ENCODE measurements at regions not wholly inside any gene's neighbourhood (a gene's known extent, or its start where the extent isn't known, plus 50 kb on each side); places are given as distances from the start of the nearest gene placed in this dataset.

DNA sequence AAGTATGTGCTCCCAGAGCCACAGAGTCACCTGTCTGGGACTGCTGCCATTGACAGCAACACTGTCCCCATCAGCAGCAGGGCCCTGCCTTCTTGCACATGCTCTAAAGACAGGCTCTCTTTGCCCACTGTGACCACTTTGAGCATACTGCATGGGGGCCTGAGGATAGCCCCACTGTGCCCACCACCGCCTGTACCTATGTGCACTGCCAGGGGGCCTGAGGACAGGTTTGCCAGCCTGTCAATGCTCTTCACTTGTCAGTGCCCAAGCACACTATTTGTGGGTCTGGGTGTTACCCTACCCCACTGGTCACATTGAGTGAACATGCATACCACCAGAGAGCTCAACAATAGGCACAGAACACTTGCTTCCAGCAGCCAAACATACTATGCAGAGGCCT lies 1137.0 kb upstream of the FANCL start:
- TF ChIP-seq, protein P1, sequence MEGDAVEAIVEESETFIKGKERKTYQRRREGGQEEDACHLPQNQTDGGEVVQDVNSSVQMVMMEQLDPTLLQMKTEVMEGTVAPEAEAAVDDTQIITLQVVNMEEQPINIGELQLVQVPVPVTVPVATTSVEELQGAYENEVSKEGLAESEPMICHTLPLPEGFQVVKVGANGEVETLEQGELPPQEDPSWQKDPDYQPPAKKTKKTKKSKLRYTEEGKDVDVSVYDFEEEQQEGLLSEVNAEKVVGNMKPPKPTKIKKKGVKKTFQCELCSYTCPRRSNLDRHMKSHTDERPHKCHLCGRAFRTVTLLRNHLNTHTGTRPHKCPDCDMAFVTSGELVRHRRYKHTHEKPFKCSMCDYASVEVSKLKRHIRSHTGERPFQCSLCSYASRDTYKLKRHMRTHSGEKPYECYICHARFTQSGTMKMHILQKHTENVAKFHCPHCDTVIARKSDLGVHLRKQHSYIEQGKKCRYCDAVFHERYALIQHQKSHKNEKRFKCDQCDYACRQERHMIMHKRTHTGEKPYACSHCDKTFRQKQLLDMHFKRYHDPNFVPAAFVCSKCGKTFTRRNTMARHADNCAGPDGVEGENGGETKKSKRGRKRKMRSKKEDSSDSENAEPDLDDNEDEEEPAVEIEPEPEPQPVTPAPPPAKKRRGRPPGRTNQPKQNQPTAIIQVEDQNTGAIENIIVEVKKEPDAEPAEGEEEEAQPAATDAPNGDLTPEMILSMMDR (IDR thresholded peaks at IDR 0.05), result no peak
- no peak for TF ChIP-seq POLR2A (IDR thresholded peaks at IDR 0.05)

Data from Peyer's patch (tissue), 4 donors.